HepG2 (cell line): ENCODE measurements at regions not wholly inside any gene's neighbourhood (a gene's known extent, or its start where the extent isn't known, plus 50 kb on each side); places are given as distances from the start of the nearest gene placed in this dataset.

Experiments used
- ATAC-seq: fragments of 200-7000 bp; cut with Tn5 transposase; 3 replicates; pipeline ENCODE4 v1.9.1; 2020; ENCODE audit warnings: mild to moderate bottlenecking, moderate library complexity
- BruUV-seq: library from RNA; stranded (reverse); fragments of 400-500 nt; replicated peaks from 2 replicates; lab custom pipeline; 2021; lab: Mats Ljungman, UMichigan
- CTCF ChIA-PET: fragments of 300-600 bp; formaldehyde crosslinking; extraction: SDS; loops from one replicate; lab custom pipeline; 2021; ENCODE audit warnings: low total read pairs, inconsistent platforms, low intra/inter-chr PET ratio; lab: Yijun Ruan, JAX
- POLR2A ChIA-PET: fragments of 350-600 bp; sonication (Branson Sonifier 250); formaldehyde crosslinking; loops from one replicate; lab custom pipeline; 2020; ENCODE audit warnings: antibody characterized with exemption, inconsistent platforms; lab: Yijun Ruan, JAX
- DNase-seq: peaks from one replicate; pipeline ENCODE4 v3.0.0-alpha.2; 2015; ENCODE audit warnings: low spot score
- FAIRE-seq: peaks from 3 replicates; lab custom pipeline; 2011; peaks lifted over from hg19 to GRCh38; lab: Jason Lieb, UNC
- H2AFZ ChIP-seq: one replicate; pipeline ENCODE4 v1.6.1; 2011; ENCODE audit warnings: low read length, inconsistent platforms
- H3K27ac ChIP-seq: fragments of 300-600 bp; 3 replicates; pipeline ENCODE4 v1.8.0; 2011; ENCODE audit warnings: mixed run types, mild to moderate bottlenecking, mixed read lengths, low read length, inconsistent platforms; ENCODE audit not compliant: insufficient read depth; ENCODE audit errors: extremely low read length
- H3K27me3 ChIP-seq, 2 experiments: fragments of 200-600 bp in 1 of 2; 2 replicates in 1 of 2; 3 replicates in 1 of 2; pipeline versions ENCODE4 v1.6.0 to v1.8.0; 2011; ENCODE audit warnings: low read length in 2 of 2, mild to moderate bottlenecking in 2 of 2, moderate library complexity in 2 of 2, inconsistent platforms in 1 of 2; ENCODE audit not compliant: insufficient read depth in 2 of 2, control insufficient read depth in 1 of 2
- H3K36me3 ChIP-seq, 2 experiments: fragments of 200-600 bp in 1 of 2; replicated peaks in 1 of 2; 2 replicates in 1 of 2; 3 replicates in 1 of 2; pipeline versions ENCODE4 v1.5.1 to v1.8.0; 2011; ENCODE audit warnings: low read length in 2 of 2, inconsistent platforms in 1 of 2; ENCODE audit not compliant: insufficient read depth in 2 of 2, control insufficient read depth in 1 of 2
- H3K4me1 ChIP-seq: 2 replicates; pipeline ENCODE4 v1.5.1; 2012; ENCODE audit warnings: low read length, inconsistent platforms; ENCODE audit not compliant: insufficient read depth
- H3K4me2 ChIP-seq: 2 replicates; pipeline ENCODE4 v1.6.0; 2011; ENCODE audit warnings: low read depth, low read length, inconsistent platforms
- H3K4me3 ChIP-seq, 3 experiments: fragments of 200-600 bp in 1 of 3; sonication (generic), shearing (Covaris generic) in 1 of 3; replicated peaks in 1 of 3; 2 replicates each; pipeline ENCODE4 v1.5.1; 2011 to 2016; ENCODE audit warnings: low read length in 3 of 3, inconsistent platforms in 2 of 3, low read depth in 2 of 3, mild to moderate bottlenecking in 2 of 3, control low read depth in 1 of 3, mixed read lengths in 1 of 3; ENCODE audit not compliant: insufficient read depth in 1 of 3
- H3K79me2 ChIP-seq: one replicate; pipeline ENCODE4 v1.6.1; 2011; ENCODE audit warnings: low read length, inconsistent platforms; ENCODE audit not compliant: insufficient read depth
- H3K9ac ChIP-seq: 2 replicates; pipeline ENCODE4 v1.6.0; 2011; ENCODE audit warnings: mild to moderate bottlenecking, low read depth, low read length, inconsistent platforms; ENCODE audit not compliant: insufficient read depth
- H3K9me3 ChIP-seq: 2 replicates; pipeline ENCODE4 v1.5.1; 2012; ENCODE audit warnings: mild to moderate bottlenecking, low read length
- H4K20me1 ChIP-seq: 2 replicates; pipeline ENCODE4 v1.6.0; 2011; ENCODE audit warnings: inconsistent platforms, mild to moderate bottlenecking, low read length, moderate library complexity; ENCODE audit not compliant: insufficient read depth
- IKZF1 ChIP-seq: fragments of 450-650 bp; IDR thresholded peaks from 2 replicates; pipeline ENCODE4 v1.7.1; 2016
- KDM3A ChIP-seq: IDR thresholded peaks from 2 replicates; pipeline ENCODE4 v1.6.1; 2018; ENCODE audit warnings: low read depth, missing compliant biosample characterization
- NFYB ChIP-seq: sonication (generic); formaldehyde crosslinking; IDR thresholded peaks from 2 replicates; pipeline ENCODE4 v1.4.0; 2020; ENCODE audit warnings: missing genetic modification reagents
- NKX3-1 ChIP-seq: sonication (generic); formaldehyde crosslinking; IDR thresholded peaks from 2 replicates; pipeline ENCODE4 v1.5.0; 2020; ENCODE audit warnings: missing genetic modification reagents
- PRDM15 ChIP-seq: sonication (generic); formaldehyde crosslinking; IDR thresholded peaks from 2 replicates; pipeline ENCODE4 v1.4.0; 2020; ENCODE audit warnings: missing genetic modification reagents
- SMYD3 ChIP-seq: sonication (generic); formaldehyde crosslinking; IDR thresholded peaks from 2 replicates; pipeline ENCODE4 v1.8.1; 2023; ENCODE audit warnings: mild to moderate bottlenecking, missing genetic modification reagents
- TOE1 ChIP-seq: sonication (generic); formaldehyde crosslinking; IDR thresholded peaks from 2 replicates; pipeline ENCODE4 v1.4.0; 2020; ENCODE audit warnings: mild to moderate bottlenecking, missing genetic modification reagents
- TOPORS ChIP-seq: sonication (generic); formaldehyde crosslinking; IDR thresholded peaks from 2 replicates; pipeline ENCODE4 v1.8.0; 2023; ENCODE audit warnings: mild to moderate bottlenecking, missing genetic modification reagents
- ZNF576 ChIP-seq: sonication (generic); formaldehyde crosslinking; IDR thresholded peaks from 2 replicates; pipeline ENCODE4 v1.4.0; 2020; ENCODE audit warnings: mild to moderate bottlenecking, missing genetic modification reagents
- ZNF703 ChIP-seq: sonication (generic); formaldehyde crosslinking; IDR thresholded peaks from 2 replicates; pipeline ENCODE4 v1.5.1; 2020; ENCODE audit warnings: missing genetic modification reagents, mild to moderate bottlenecking, moderate library complexity, borderline replicate concordance
- ZNF749 ChIP-seq: sonication (generic); formaldehyde crosslinking; IDR thresholded peaks from 2 replicates; pipeline ENCODE4 v1.8.0; 2022; ENCODE audit warnings: mild to moderate bottlenecking, missing genetic modification reagents, moderate library complexity, borderline replicate concordance
- whole genome bisulfite sequencing: methylation state at CpG from one replicate; pipeline ENCODE4 v1.1.6; 2017; ENCODE audit warnings: low lambda C conversion rate; 5-methylcytosine and 5-hydroxymethylcytosine counted together
- in situ Hi-C: cut with HindIII; loops from 2 replicates; pipeline ENCODE4 v1.10.0; 2017; ENCODE audit warnings: low pct_unique_long_range_greater_than_20kb; ENCODE audit not compliant: extremely low pct_ligation_motif_present
- intact Hi-C: fragments of 100-400 bp; cut with micrococcal nuclease; formaldehyde crosslinking; loops from one replicate; pipeline ENCODE4 v1.10.0; 2022; ENCODE audit not compliant: unreplicated experiment
- TF ChIP-seq, protein P1 (sequence below): sonication (generic); formaldehyde crosslinking; IDR thresholded peaks from 2 replicates; pipeline ENCODE4 v1.4.0; 2020; ENCODE audit warnings: missing genetic modification reagents
- TF ChIP-seq, protein P2 (sequence below): fragments of 450-650 bp; IDR thresholded peaks from 2 replicates; pipeline ENCODE4 v1.6.1; 2016

GRCh38 chr19:28939236-28939635 is 273.7 kb downstream of the UQCRFS1 start (continued):
- TF ChIP-seq PRDM15 (CRISPR knock-in tag): no peak
- TF ChIP-seq KDM3A (CRISPR knock-in tag): no peak
- TF ChIP-seq SMYD3 (CRISPR knock-in tag): no peak

DNA sequence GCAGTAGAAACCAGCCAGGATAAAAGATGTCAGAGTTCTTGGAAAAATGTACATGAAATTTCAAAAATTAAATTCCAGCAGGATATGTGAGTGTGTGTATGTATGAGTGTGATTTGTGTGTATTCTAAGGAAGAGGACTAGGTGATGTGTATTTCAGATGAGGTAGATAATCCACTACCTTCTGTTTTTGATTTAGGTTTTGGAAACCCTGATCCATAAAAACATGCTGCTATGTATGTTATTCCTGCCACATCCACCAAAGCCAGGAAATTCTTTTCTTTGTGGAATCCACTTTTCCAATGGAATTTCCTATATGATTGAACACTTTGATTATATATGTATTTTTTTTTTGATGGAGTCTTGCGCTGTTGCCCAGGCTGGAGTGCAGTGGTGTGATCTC is 276.9 kb downstream of the UQCRFS1 start:
- no peaks in the 10 kb centered on the region for H3K27me3 ChIP-seq
- no peaks in the 10 kb centered on the region for H3K36me3 ChIP-seq
- ATAC-seq (no peak), DNase-seq (no peak), FAIRE-seq (no peak)
- no peaks in the 10 kb centered on the region for H3K79me2 ChIP-seq
- peaks cover 28% of the 10 kb centered on the region for H3K9me3 ChIP-seq
- no peak overlapping the region for H2AFZ ChIP-seq
- intact Hi-C loops: no loop called here
- H3K9ac ChIP-seq: no peak overlapping the region
- BruUV-seq: no TSS peak
- no peak overlapping the region for H3K4me2 ChIP-seq
- WGBS: 100% methylated on average over 1 of the region's 1 CpG
- H3K27ac ChIP-seq: no peak overlapping the region
- POLR2A ChIA-PET: no interaction called here
- H3K4me3 ChIP-seq: no peak overlapping the region
- no peaks in the 10 kb centered on the region for H3K4me1 ChIP-seq
- no peaks in the 10 kb centered on the region for H4K20me1 ChIP-seq
- in situ Hi-C loops: no loop called here
- CTCF ChIA-PET: no interaction called here
- TF ChIP-seq PRDM15 (CRISPR knock-in tag) (no peak), ZNF703 (CRISPR knock-in tag) (no peak), NKX3-1 (CRISPR knock-in tag) (no peak), NFYB (CRISPR knock-in tag) (no peak), IKZF1 (no peak), ZNF749 (CRISPR knock-in tag) (no peak), TOE1 (CRISPR knock-in tag) (no peak), TOPORS (no peak), ZNF576 (CRISPR knock-in tag) (no peak)
- TF ChIP-seq, protein P1, sequence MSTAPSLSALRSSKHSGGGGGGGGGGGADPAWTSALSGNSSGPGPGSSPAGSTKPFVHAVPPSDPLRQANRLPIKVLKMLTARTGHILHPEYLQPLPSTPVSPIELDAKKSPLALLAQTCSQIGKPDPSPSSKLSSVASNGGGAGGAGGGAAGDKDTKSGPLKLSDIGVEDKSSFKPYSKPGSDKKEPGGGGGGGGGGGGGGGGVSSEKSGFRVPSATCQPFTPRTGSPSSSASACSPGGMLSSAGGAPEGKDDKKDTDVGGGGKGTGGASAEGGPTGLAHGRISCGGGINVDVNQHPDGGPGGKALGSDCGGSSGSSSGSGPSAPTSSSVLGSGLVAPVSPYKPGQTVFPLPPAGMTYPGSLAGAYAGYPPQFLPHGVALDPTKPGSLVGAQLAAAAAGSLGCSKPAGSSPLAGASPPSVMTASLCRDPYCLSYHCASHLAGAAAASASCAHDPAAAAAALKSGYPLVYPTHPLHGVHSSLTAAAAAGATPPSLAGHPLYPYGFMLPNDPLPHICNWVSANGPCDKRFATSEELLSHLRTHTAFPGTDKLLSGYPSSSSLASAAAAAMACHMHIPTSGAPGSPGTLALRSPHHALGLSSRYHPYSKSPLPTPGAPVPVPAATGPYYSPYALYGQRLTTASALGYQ (CRISPR knock-in tag): no peak
- TF ChIP-seq, protein P2, sequence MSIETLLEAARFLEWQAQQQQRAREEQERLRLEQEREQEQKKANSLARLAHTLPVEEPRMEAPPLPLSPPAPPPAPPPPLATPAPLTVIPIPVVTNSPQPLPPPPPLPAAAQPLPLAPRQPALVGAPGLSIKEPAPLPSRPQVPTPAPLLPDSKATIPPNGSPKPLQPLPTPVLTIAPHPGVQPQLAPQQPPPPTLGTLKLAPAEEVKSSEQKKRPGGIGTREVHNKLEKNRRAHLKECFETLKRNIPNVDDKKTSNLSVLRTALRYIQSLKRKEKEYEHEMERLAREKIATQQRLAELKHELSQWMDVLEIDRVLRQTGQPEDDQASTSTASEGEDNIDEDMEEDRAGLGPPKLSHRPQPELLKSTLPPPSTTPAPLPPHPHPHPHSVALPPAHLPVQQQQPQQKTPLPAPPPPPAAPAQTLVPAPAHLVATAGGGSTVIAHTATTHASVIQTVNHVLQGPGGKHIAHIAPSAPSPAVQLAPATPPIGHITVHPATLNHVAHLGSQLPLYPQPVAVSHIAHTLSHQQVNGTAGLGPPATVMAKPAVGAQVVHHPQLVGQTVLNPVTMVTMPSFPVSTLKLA: no peak
